HCT116 (cell line): ENCODE measurements at regions not wholly inside any gene's neighbourhood (a gene's known extent, or its start where the extent isn't known, plus 50 kb on each side); places are given as distances from the start of the nearest gene placed in this dataset.

ENCODE experiments used
- ATAC-seq: fragments of 200-7000 bp; cut with Tn5 transposase; 2 replicates; pipeline ENCODE4 v1.9.1; 2020; ENCODE audit warnings: mild to moderate bottlenecking, moderate library complexity
- BruUV-seq: library from RNA; stranded (reverse); fragments of 400-500 nt; replicated peaks from 2 replicates; lab custom pipeline; 2021; lab: Mats Ljungman, UMichigan
- CTCF ChIA-PET: fragments of 300-600 bp; sonication (Branson Sonifier 250); formaldehyde crosslinking; loops from one replicate; lab custom pipeline; 2021; ENCODE audit warnings: antibody characterized with exemption; lab: Charles Lee
- POLR2A ChIA-PET: fragments of 300-600, 350-600 bp; sonication (Branson Sonifier 250); formaldehyde crosslinking; loops from one replicate; lab custom pipeline; 2021; ENCODE audit warnings: antibody characterized with exemption; lab: Charles Lee
- RAD21 ChIA-PET, 2 experiments: fragments of 300-600 bp; sonication (Branson Sonifier 250); formaldehyde crosslinking; loops; one replicate each; lab custom pipeline; 2023; ENCODE audit warnings: low total read pairs in 2 of 2; ENCODE audit not compliant: uncharacterized antibody in 2 of 2, unreplicated experiment in 2 of 2, low non-redundant PET in 1 of 2; lab: Charles Lee
- DNase-seq: peaks from one replicate; pipeline ENCODE4 v3.0.0-alpha.2; 2010; ENCODE audit warnings: low read depth, low spot score
- H2AFZ ChIP-seq: fragments of 200-600 bp; shearing (Covaris generic), sonication (generic); 2 replicates; pipeline ENCODE4 v1.6.1; 2017; ENCODE audit warnings: low read depth, mixed run types, mixed read lengths, antibody characterized with exemption, low read length; ENCODE audit not compliant: poor library complexity, severe bottlenecking
- H3K27ac ChIP-seq: 2 replicates; pipeline ENCODE4 v1.5.1; 2012; ENCODE audit warnings: low read depth, low read length
- H3K27me3 ChIP-seq: fragments of 200-600 bp; sonication (generic); 2 replicates; pipeline ENCODE4 v1.6.1; 2016; ENCODE audit warnings: mixed run types, low read length, mixed read lengths; ENCODE audit not compliant: insufficient read depth
- H3K36me3 ChIP-seq, 2 experiments: fragments of 200-500 bp in 1 of 2; fragments of 200-600 bp in 1 of 2; sonication (Bioruptor generic) in 1 of 2; sonication (generic) in 1 of 2; 2 replicates each; pipeline versions ENCODE4 v1.5.1 to v1.6.1; 2014 to 2016; ENCODE audit warnings: low read length in 2 of 2, inconsistent platforms in 1 of 2, mixed read lengths in 1 of 2, mixed run types in 1 of 2; ENCODE audit not compliant: insufficient read depth in 2 of 2, control insufficient read depth in 1 of 2
- H3K4me1 ChIP-seq, 2 experiments: fragments of 200-600 bp in 1 of 2; sonication (generic) in 1 of 2; 2 replicates each; pipeline versions ENCODE4 v1.5.1 to v1.6.1; 2012 to 2017; ENCODE audit warnings: low read length in 2 of 2, inconsistent platforms in 1 of 2, mild to moderate bottlenecking in 1 of 2, mixed read lengths in 1 of 2, mixed run types in 1 of 2, moderate library complexity in 1 of 2; ENCODE audit not compliant: insufficient read depth in 2 of 2, control insufficient read depth in 1 of 2
- H3K4me2 ChIP-seq: fragments of 200-600 bp; sonication (generic); 2 replicates; pipeline ENCODE4 v1.6.1; 2017; ENCODE audit warnings: mixed run types, low read length, mixed read lengths
- H3K4me3 ChIP-seq, 2 experiments: fragments of 200-600 bp in 1 of 2; sonication (generic) in 1 of 2; replicated peaks in 1 of 2; 2 replicates each; pipeline ENCODE4 v1.5.1; 2011 to 2016; ENCODE audit warnings: low read length in 2 of 2, control low read depth in 1 of 2, low read depth in 1 of 2, mild to moderate bottlenecking in 1 of 2, mixed read lengths in 1 of 2, mixed run types in 1 of 2
- H3K79me2 ChIP-seq: fragments of 200-600 bp; sonication (generic); 2 replicates; pipeline ENCODE4 v1.6.1; 2017; ENCODE audit warnings: mild to moderate bottlenecking, mixed run types, low read length, moderate library complexity, mixed read lengths; ENCODE audit not compliant: insufficient read depth
- H3K9ac ChIP-seq: fragments of 200-600 bp; sonication (generic); 2 replicates; pipeline ENCODE4 v1.6.1; 2016; ENCODE audit warnings: low read length, mixed read lengths
- H3K9me2 ChIP-seq: fragments of 200-600 bp; sonication (generic), shearing (Covaris generic); 2 replicates; pipeline ENCODE4 v1.6.1; 2017; ENCODE audit warnings: mixed run types, mild to moderate bottlenecking, moderate library complexity; ENCODE audit not compliant: insufficient read depth
- H3K9me3 ChIP-seq, 2 experiments: fragments of 200-500 bp in 1 of 2; fragments of 200-600 bp in 1 of 2; sonication (Bioruptor generic) in 1 of 2; sonication (generic) in 1 of 2; 2 replicates each; pipeline ENCODE4 v1.6.1; 2014 to 2017; ENCODE audit warnings: low read length in 2 of 2, mixed read lengths in 2 of 2, inconsistent platforms in 1 of 2, low read depth in 1 of 2, mild to moderate bottlenecking in 1 of 2, mixed run types in 1 of 2, moderate library complexity in 1 of 2; ENCODE audit not compliant: control insufficient read depth in 1 of 2, insufficient read depth in 1 of 2
- H4K20me1 ChIP-seq: fragments of 200-600 bp; sonication (generic), shearing (Covaris generic); 2 replicates; pipeline ENCODE4 v1.6.1; 2017; ENCODE audit warnings: mixed run types, mild to moderate bottlenecking, moderate library complexity; ENCODE audit not compliant: insufficient read depth
- CEBPB ChIP-seq: IDR thresholded peaks from 2 replicates; pipeline ENCODE4 v1.6.1; 2012; ENCODE audit warnings: low read depth
- EZH2 ChIP-seq: fragments of 200-600 bp; sonication (generic); IDR thresholded peaks from 2 replicates; pipeline ENCODE4 v1.6.1; 2017; ENCODE audit warnings: antibody characterized with exemption, mixed run types
- FOSL1 ChIP-seq: IDR thresholded peaks from 2 replicates; pipeline ENCODE4 v1.6.1; 2012; ENCODE audit warnings: low read depth
- JUND ChIP-seq: IDR thresholded peaks from 2 replicates; pipeline ENCODE4 v1.6.1; 2012
- POLR2A ChIP-seq: IDR thresholded peaks from 2 replicates; pipeline ENCODE4 v1.7.0; 2011; ENCODE audit warnings: borderline replicate concordance; ENCODE audit not compliant: insufficient read depth, insufficient read length; ENCODE audit errors: extremely low read depth
- SP1 ChIP-seq: IDR thresholded peaks from 2 replicates; pipeline ENCODE4 v1.6.1; 2012; ENCODE audit warnings: low read depth
- TCF7L2 ChIP-seq: IDR thresholded peaks from 2 replicates; pipeline ENCODE4 v1.7.0; 2011; ENCODE audit warnings: borderline replicate concordance, inconsistent platforms; ENCODE audit not compliant: insufficient read depth, insufficient read length; ENCODE audit errors: extremely low read depth
- ZNF274 ChIP-seq: fragments of 200-500 bp; sonication (Bioruptor generic); IDR thresholded peaks from 2 replicates; pipeline ENCODE4 v1.6.1; 2014; ENCODE audit warnings: mild to moderate bottlenecking, low read depth, low read length, inconsistent platforms
- intact Hi-C: fragments of 100-400 bp; cut with micrococcal nuclease; formaldehyde crosslinking; loops from 2 replicates; pipeline ENCODE4 v1.10.0; 2022

DNA sequence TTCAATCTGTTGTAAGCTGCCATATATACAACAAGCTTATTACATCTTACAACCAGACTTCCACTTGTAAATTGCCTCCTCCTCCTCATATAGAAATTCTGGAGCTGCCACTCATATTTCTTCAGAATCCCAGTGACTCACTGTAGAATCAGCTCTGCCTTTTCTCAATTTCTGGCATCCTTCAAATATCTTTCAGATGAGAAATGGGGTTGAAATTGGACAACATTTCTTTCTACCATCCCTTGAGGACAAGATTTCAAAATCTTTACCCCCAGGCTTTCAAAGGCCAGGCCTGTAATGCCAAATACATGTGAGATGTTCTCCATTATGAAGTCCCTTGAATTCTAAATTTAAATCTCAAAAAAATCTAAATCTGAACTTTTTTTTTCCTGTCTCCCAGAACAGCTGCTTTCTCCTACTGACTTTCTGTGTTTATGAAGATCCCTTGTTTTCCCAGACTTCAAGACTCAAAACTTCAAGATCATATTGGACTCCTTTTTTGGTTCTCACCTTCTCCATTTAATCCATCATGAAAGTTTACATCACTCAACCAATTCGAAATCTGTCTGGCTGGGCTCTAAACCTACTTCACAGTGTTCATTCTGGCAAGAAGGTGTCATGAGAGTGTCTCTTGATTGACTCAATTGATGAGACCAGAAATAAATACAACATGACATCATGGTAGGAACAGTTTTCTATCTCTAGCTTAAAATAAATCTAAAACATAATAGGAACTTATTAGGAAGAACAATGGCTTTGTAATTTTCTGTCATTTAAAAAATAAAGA is 109.8 kb downstream of the HMHB1 start:
- no TSS peak for BruUV-seq
- no peaks in the 10 kb centered on the region for H3K27me3 ChIP-seq
- no peaks in the 10 kb centered on the region for H3K36me3 ChIP-seq
- H2AFZ ChIP-seq: peak overlapping the region; percentile 75
- no peaks in the 10 kb centered on the region for H3K9me2 ChIP-seq
- no peak overlapping the region for H3K9ac ChIP-seq
- DNase-seq (no peak), ATAC-seq (peak; percentile 40; the same call in 1 of the 2 replicates)
- ChIA-PET RAD21 (no interaction called here), CTCF (no interaction called here), POLR2A (no interaction called here)
- H3K4me2 ChIP-seq: peak overlapping the region; percentile 32
- H3K4me1 ChIP-seq: peaks cover 0 to 40% of the 10 kb centered on the region in 2 experiments; a peak in 3 of 4 replicates
- no peaks in the 10 kb centered on the region for H4K20me1 ChIP-seq
- peak; percentile 49; the same call in 1 of the 2 replicates for TF ChIP-seq FOSL1
- peak; percentile 22; the same call in 1 of the 2 replicates for TF ChIP-seq JUND
- TF ChIP-seq CEBPB: no peak
- TF ChIP-seq ZNF274: no peak
- H3K79me2 ChIP-seq: no peaks in the 10 kb centered on the region
- no peak overlapping the region for H3K27ac ChIP-seq
- intact Hi-C loops: no loop called here
- H3K9me3 ChIP-seq: no peaks in the 10 kb centered on the region
- H3K4me3 ChIP-seq: no peak overlapping the region

DNA sequence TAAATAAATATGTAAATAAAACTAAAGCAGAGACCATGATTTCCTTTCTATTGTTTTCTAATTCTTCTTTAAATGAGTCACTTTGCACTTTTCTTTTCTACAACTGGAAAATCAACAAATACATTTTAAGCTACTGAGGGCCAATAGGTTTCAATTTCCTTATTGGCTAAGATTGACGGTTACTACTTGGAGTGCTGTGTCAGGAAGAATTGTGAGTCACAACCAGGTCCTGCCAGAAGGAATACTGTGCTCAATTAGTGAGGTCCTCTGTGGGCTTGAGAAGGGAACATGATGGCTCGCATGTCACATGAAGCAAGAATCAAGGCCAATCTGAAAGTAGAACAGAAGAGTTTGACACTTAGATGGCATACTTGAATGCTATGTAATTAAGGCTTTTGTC is 110.8 kb downstream of the HMHB1 start:
- no peak overlapping the region for H3K27ac ChIP-seq
- no peak overlapping the region for H3K9ac ChIP-seq
- intact Hi-C loops: no loop called here
- no peak overlapping the region for H3K4me3 ChIP-seq
- H3K36me3 ChIP-seq: no peaks in the 10 kb centered on the region
- no peaks in the 10 kb centered on the region for H3K79me2 ChIP-seq
- H2AFZ ChIP-seq: peak overlapping the region; percentile 75
- no TSS peak for BruUV-seq
- ATAC-seq (peak; percentile 58; the same call in 1 of the 2 replicates), DNase-seq (no peak)
- H3K4me1 ChIP-seq: peaks cover 0 to 40% of the 10 kb centered on the region in 2 experiments; a peak in 3 of 4 replicates
- H3K9me2 ChIP-seq: no peaks in the 10 kb centered on the region
- no peak for TF ChIP-seq SP1
- TF ChIP-seq JUND: no peak
- TF ChIP-seq POLR2A: no peak
- TF ChIP-seq TCF7L2: no peak
- TF ChIP-seq FOSL1: no peak
- TF ChIP-seq EZH2: no peak
- RAD21 ChIA-PET: no interaction called here
- CTCF ChIA-PET: no interaction called here
- POLR2A ChIA-PET: no interaction called here
- peak overlapping the region; percentile 5; the same call in 1 of the 2 replicates for H3K4me2 ChIP-seq
- no peaks in the 10 kb centered on the region for H4K20me1 ChIP-seq
- no peaks in the 10 kb centered on the region for H3K27me3 ChIP-seq
- H3K9me3 ChIP-seq: no peaks in the 10 kb centered on the region
